ENCODE measurements at regions not wholly inside any gene's neighbourhood (a gene's known extent, or its start where the extent isn't known, plus 50 kb on each side); places are given as distances from the start of the nearest gene placed in this dataset.

DNA sequence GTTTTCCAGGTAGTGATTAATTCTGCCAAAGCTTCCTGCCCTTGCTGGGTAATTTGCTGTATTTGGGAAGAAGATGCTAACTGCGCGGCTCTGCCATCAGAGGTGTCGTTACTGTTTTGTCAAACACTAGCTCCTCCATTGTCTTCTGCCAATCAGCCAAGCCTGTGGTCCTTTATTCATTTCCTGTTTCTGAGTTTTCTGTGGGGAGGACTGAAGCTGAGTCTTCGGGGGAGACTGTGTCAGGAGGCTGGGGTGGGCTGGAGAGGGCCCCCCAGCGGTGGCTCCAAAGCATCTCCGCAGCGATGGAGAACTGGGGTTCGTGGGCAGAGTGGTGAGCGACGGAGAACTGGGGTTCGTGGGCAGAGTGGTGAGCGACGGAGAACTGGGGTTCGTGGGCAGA is 322.9 kb upstream of the B3GAT1 start:
- intact Hi-C loops (cut with DNase I) = no loop called here
- TF ChIP-seq POLR2A (IDR thresholded peaks at IDR 0.05; ENCODE audit: low read depth) (no peak), EP300 (IDR thresholded peaks at IDR 0.05) (no peak), POLR2AphosphoS5 (IDR thresholded peaks at IDR 0.05) (no peak)
- TF ChIP-seq, protein P1, sequence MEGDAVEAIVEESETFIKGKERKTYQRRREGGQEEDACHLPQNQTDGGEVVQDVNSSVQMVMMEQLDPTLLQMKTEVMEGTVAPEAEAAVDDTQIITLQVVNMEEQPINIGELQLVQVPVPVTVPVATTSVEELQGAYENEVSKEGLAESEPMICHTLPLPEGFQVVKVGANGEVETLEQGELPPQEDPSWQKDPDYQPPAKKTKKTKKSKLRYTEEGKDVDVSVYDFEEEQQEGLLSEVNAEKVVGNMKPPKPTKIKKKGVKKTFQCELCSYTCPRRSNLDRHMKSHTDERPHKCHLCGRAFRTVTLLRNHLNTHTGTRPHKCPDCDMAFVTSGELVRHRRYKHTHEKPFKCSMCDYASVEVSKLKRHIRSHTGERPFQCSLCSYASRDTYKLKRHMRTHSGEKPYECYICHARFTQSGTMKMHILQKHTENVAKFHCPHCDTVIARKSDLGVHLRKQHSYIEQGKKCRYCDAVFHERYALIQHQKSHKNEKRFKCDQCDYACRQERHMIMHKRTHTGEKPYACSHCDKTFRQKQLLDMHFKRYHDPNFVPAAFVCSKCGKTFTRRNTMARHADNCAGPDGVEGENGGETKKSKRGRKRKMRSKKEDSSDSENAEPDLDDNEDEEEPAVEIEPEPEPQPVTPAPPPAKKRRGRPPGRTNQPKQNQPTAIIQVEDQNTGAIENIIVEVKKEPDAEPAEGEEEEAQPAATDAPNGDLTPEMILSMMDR (IDR thresholded peaks at IDR 0.05) = no peak
- Histone ChIP-seq H3K4me3 (no peak overlapping the region), H3K27ac (replicated peaks in 1 of 4) (no peak overlapping the region), H3K36me3 (no peaks in the 10 kb centered on the region), H3K27me3 (no peaks in the 10 kb centered on the region), H3K9me3 (no peaks in the 10 kb centered on the region), H3K4me1 (peaks cover 0 to 50% (median 29%) of the 10 kb centered on the region in 4 donors)
- DNase-seq (ENCODE audit: extremely low spot score) = no peak
- WGBS = 71% methylated on average over 14 of the region's 14 CpGs

DNA sequence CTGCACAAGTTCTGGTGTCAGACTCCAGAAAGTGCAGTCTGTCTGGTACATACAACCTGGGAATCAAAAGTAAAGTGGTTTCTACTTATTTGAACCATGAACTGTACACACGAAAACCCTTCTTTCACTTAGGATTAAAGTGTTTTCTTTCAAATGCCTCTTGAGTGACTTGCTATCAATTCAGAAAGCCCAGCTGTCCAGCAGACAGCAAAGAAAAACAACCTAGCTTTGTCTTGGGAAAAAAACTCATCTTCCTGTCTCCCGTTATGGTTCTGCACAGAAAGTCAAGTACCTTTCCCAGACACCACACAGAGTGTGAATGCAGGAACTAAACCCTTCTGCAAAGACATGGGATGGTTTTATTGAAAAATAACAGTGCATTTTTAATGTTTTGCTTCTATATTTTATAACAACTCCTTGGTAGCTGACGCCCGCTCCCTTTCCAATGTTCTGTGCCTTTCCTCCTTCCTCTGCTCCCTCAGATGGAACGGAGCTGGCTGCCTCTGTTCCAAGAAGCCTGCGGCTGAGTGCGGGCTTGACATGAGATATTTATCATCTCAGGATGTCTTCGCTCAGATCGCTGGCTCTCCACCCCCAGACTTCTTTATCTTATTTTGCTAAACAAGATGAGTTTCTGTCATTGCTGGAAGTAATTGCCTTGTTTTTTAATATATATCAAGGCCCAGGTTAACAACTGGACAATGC is 322.3 kb upstream of the B3GAT1 start:
- WGBS = 13% methylated on average over 9 of the region's 9 CpGs
- no peaks in the 10 kb centered on the region for H3K9me3 ChIP-seq
- no peaks in the 10 kb centered on the region for H3K36me3 ChIP-seq
- intact Hi-C loops (cut with DNase I) = no loop called here
- DNase-seq (ENCODE audit: extremely low spot score) = no peak
- TF ChIP-seq POLR2AphosphoS5 (IDR thresholded peaks at IDR 0.05) (no peak), POLR2A (IDR thresholded peaks at IDR 0.05; ENCODE audit: low read depth) (no peak), EP300 (IDR thresholded peaks at IDR 0.05) (no peak)
- TF ChIP-seq, protein P1 (IDR thresholded peaks at IDR 0.05) = no peak
- H3K27ac ChIP-seq (replicated peaks in 1 of 4) = no peak overlapping the region
- peaks cover 0 to 50% (median 29%) of the 10 kb centered on the region in 4 donors for H3K4me1 ChIP-seq
- H3K4me3 ChIP-seq = no peak overlapping the region
- no peaks in the 10 kb centered on the region for H3K27me3 ChIP-seq

DNA sequence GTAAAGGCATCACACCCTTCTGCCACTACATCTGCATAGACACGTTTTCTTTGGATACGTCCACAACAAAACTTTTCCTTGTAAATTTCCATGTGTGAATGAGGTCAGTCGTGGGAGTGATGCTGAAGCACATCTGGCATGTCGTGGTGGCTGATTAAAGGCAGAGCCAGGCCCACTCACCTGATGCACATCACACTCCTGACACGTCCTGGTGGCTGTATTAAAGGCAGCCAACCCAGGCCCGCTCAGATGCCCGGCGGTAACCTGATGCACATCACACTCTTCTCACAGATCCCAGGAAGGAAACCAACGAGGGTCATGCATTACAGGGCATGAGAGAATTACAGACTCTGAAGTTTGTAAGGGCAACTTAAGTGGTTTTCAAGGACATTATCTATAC is 321.6 kb upstream of the B3GAT1 start:
- H3K9me3 ChIP-seq = no peaks in the 10 kb centered on the region
- no peaks in the 10 kb centered on the region for H3K36me3 ChIP-seq
- no peaks in the 10 kb centered on the region for H3K27me3 ChIP-seq
- peaks cover 0 to 50% (median 29%) of the 10 kb centered on the region in 4 donors for H3K4me1 ChIP-seq
- TF ChIP-seq POLR2AphosphoS5 (IDR thresholded peaks at IDR 0.05) = no peak
- no peak for TF ChIP-seq POLR2A (IDR thresholded peaks at IDR 0.05; ENCODE audit: low read depth)
- TF ChIP-seq, protein P1 (IDR thresholded peaks at IDR 0.05) = no peak
- no peak for TF ChIP-seq EP300 (IDR thresholded peaks at IDR 0.05)
- DNase-seq (ENCODE audit: extremely low spot score) = no peak
- intact Hi-C loops (cut with DNase I) = no loop called here
- H3K4me3 ChIP-seq = no peak overlapping the region
- H3K27ac ChIP-seq (replicated peaks in 1 of 4) = no peak overlapping the region
- WGBS = 52% methylated on average over 9 of the region's 9 CpGs

DNA sequence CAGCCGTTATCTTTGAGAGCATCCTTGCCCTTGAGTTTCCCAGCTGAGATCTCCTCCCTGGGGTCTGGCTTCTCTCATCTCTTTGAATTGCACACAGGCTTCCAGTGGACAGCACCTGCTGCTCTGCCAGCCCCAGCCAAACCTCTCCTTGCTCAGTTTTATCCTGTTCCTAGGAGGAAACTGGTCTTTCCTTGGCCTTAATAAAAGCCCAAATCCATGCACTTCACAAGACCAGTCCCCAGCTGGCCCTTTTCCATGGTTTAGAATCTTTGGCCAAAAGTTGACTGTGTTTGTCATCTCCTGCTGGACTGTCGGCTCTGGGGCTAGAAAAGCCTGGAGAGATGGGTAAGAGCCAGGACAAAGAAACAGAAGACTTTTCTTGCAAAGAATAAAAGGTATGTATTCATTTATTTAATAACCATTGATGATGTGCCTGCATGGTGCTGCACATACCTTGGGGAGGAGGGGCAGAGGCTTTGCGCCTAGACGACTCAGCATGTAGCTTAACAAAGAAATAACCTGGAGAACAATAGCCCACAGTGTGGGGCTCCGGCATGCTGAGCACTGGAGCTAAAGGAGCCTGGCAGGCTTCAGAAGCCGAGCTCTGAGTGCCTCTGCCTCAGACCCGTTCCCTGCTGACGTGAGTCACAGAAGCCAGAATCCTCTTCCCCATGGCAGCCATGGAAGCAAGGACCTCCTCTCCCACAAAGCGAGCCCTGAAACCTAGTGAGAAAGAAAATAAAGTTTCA is 319.3 kb upstream of the B3GAT1 start:
- Histone ChIP-seq H3K27ac (replicated peaks in 1 of 4) (no peak overlapping the region), H3K27me3 (no peaks in the 10 kb centered on the region), H3K36me3 (no peaks in the 10 kb centered on the region), H3K4me3 (no peak overlapping the region), H3K4me1 (peaks cover 0 to 48% (median 28%) of the 10 kb centered on the region in 4 donors), H3K9me3 (no peaks in the 10 kb centered on the region)
- DNase-seq (ENCODE audit: extremely low spot score) = no peak
- WGBS = 46% methylated on average over 6 of the region's 9 CpGs
- TF ChIP-seq EP300 (IDR thresholded peaks at IDR 0.05) (no peak), POLR2AphosphoS5 (IDR thresholded peaks at IDR 0.05) (no peak), POLR2A (IDR thresholded peaks at IDR 0.05; ENCODE audit: low read depth) (no peak)
- TF ChIP-seq, protein P1 (IDR thresholded peaks at IDR 0.05) = no peak
- intact Hi-C loops (cut with DNase I) = no loop called here

Data from esophagus muscularis mucosa (tissue), 4 donors.